Gastroesophageal sphincter (tissue), 3 donors: ENCODE measurements at regions not wholly inside any gene's neighbourhood (a gene's known extent, or its start where the extent isn't known, plus 50 kb on each side); places are given as distances from the start of the nearest gene placed in this dataset.

Source experiments
- CTCF ChIP-seq, 4 experiments: fragments of 200-600 bp in 2 of 4; fragments of 450-650 bp in 2 of 4; sonication (generic) in 1 of 4; IDR thresholded peaks; one replicate each; pipeline ENCODE4 v1.5.1; 2017 to 2019; ENCODE audit warnings: antibody characterized with exemption in 4 of 4, mild to moderate bottlenecking in 2 of 4, moderate library complexity in 2 of 4
- EP300 ChIP-seq: sonication (generic); formaldehyde crosslinking; IDR thresholded peaks from one replicate; pipeline ENCODE4 v1.6.1; 2017; ENCODE audit warnings: antibody characterized with exemption, mild to moderate bottlenecking
- POLR2A ChIP-seq, 2 donors: fragments of 450-650 bp; IDR thresholded peaks; one replicate each; pipeline ENCODE4 v1.6.1; 2017; ENCODE audit warnings: antibody characterized with exemption in 2 of 2, mild to moderate bottlenecking in 2 of 2, moderate library complexity in 1 of 2
- POLR2AphosphoS5 ChIP-seq: sonication (generic); formaldehyde crosslinking; IDR thresholded peaks from one replicate; pipeline ENCODE4 v1.6.1; 2017; ENCODE audit warnings: antibody characterized with exemption

GRCh38 chr7:125878988-125879387 lies 949.4 kb upstream of the POT1 start:
- TF ChIP-seq CTCF (IDR thresholded peaks at IDR 0.05) (no peak), POLR2A (IDR thresholded peaks at IDR 0.05) (no peak), POLR2AphosphoS5 (no peak), EP300 (no peak)
